DMS153 treated with DMSO at 0.1 percent for 48 hours (cell line): ENCODE measurements at regions not wholly inside any gene's neighbourhood (a gene's known extent, or its start where the extent isn't known, plus 50 kb on each side); places are given as distances from the start of the nearest gene placed in this dataset.

Source experiments
- DNase-seq: peaks from one replicate; lab custom pipeline; 2025; ENCODE audit not compliant: unreplicated experiment; lab: John Stamatoyannopoulos, UW

GRCh38 chr10:33565231-33565630, 230.8 kb upstream of the NRP1 start:
- DNase-seq = no peak

GRCh38 chr10:33559105-33559504, 224.6 kb upstream of the NRP1 start:
- DNase-seq = no peak

DNA sequence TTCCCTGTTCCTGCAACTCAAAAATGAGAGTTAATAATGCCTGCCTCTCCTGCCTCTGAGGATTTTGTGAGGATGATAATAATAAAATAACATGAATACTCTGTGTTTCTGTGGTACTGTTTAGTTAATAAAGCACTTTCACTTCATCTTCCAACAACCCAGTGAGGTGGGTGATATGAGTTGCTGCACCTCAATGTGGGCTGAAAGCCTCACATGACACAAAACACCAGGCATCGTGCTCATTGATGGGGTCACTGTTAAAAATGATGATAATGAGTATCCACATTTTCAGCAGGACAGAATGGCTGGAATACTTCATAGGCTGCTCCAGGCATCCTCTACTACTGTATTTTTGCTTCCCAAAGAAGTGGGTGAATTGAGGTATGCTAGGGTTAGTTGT, 222.8 kb upstream of the NRP1 start:
- no peak for DNase-seq

- no peak for DNase-seq
These were observed 222.2 kb upstream of the NRP1 start for GRCh38 chr10:33556620-33557019.

DNA sequence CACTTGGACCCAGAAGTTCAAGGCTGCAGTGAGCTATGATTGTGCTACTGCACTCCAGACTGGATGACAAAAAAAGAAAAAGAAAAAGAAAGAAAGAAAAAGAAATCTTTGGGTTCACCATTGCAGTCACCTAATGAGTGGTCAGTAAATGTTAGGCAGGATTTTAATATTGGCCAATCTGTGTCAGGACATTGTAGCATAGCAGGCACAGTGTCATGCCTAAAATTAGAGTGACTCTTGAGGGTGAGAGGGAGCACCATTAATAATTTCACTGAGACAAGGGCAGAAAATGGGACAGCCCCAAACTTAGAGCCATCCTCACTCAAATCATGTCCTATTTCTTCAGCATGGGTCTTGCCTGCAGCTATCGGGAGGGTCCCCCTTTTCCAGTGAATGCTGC, 221.6 kb upstream of the NRP1 start:
- DNase-seq = no peak

GRCh38 chr10:33553748-33554571, 219.5 kb upstream of the NRP1 start:
- DNase-seq = no peak

DNA sequence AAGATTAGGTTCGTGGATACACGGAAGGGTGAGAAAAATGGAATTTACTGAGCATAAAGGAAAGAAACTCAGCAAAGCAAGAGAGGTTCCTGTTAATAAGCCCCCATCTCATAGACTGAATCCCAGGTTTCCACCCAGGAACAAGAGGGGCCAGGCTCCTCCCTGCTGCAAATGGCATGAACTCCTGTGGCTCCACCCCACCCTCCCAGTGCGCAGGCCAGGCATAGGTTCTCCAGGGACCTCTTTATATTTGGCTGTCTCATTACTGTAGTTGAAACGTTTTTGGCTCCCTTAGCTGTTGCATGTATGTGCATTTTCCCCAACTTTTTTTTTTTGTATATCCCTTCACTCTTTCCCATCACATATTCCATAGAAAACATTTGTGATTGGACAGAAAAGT, 217.8 kb upstream of the NRP1 start:
- no peak for DNase-seq

- DNase-seq = no peak
These were observed 216.3 kb upstream of the NRP1 start for GRCh38 chr10:33550811-33551210.

GRCh38 chr10:33547976-33548375, 213.5 kb upstream of the NRP1 start:
- DNase-seq = no peak

DNA sequence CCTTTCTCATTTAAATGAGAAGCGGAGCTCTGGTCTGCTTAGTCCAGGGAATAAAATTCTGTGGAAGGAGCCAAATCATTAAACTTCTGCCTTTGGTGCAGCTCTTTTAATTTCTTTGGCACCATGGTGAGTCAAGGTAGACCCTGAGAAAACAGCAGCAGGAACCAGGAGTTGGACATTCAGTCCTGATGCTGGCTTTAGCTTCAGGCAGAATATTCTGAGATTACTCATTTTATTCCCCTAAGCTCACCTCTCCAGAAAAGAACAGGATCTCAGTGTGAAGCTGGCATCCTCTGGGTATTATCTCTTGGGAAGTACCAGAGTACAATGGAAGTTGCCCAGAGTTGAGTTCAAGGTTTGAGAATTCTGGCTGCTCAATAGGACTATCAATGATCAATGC, 211.6 kb upstream of the NRP1 start:
- no peak for DNase-seq

- DNase-seq = no peak
These were observed 208.5 kb upstream of the NRP1 start for GRCh38 chr10:33542752-33543505.

GRCh38 chr10:33539116-33539515, 204.6 kb upstream of the NRP1 start:
- DNase-seq = no peak

DNA sequence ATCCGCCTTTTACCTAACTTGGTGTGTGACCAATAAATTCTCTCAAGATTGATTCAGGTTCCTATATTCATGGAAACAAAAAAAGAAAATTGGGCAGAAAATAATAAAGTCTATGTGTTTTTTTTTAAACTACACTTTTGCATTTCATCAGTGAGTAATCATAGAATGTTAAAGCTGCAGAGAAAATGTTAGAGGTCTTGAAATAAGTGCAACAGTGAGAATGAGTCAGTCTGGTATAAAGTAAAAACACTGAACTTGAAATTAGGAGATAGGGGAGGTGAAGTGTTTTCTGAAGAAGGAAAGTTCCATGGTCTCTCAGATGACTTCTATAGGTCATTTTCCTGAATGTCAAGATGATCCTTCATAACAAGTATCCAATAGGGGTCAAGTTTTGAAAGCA, 202.6 kb upstream of the NRP1 start:
- no peak for DNase-seq

DNA sequence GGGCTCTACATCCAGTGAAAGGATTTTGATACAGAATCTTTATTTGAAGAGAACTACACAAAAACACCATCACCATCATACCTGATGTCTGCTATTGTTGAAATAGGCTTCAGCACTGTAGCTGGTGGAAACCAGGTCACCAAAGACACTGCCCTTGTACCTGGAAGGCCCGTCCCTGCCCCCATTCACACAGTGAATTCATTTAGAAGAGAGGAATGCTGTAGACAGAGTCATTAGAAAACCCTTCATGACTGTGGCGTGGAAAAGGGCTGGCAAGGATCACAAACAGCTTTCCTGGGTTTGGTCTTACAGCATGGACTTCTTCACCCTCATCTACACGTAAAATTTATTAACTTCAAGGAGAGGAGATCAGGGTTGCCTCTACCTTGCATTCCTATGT, 202.0 kb upstream of the NRP1 start:
- no peak for DNase-seq

DNA sequence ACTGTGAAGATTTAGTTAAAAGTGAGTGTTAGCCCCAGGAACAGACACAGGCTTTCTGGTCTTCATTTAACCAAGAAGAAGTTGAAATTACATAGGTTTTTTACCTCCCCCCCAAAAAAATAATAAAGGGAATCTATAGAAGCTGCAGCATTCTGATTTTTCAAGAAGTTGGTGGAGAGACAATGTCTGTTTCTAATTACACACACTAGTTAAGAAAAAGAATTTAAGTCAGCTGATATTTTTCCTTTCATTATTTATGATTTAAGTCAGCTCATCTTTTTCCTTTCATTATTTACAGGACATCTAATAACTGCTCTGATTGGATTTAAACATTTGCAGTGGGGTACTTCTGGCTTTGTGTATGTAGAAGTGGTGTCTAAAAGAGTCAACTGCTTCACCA, 201.4 kb upstream of the NRP1 start:
- no peak for DNase-seq

- no peak for DNase-seq
These were observed 199.9 kb upstream of the NRP1 start for GRCh38 chr10:33534416-33534815.

DNA sequence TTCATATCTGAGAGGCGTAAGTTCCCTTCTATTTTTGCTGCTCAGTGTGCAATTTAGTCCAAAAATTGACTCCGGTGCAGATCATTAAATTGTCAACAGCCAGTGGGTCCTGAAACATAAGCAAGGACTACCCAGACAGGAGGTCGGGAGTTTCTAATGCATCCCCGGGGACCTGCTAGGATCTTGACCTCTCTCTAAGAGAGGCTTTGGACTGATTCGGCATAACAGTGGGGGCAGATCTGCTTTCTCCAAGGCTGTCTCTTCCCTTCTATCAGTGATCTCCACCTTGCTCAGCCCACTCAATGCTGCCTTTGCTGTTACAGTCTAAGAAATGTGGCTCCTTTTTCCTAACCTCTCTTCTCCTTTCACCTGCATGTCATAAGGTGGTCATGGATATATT, 199.1 kb upstream of the NRP1 start:
- no peak for DNase-seq

DNA sequence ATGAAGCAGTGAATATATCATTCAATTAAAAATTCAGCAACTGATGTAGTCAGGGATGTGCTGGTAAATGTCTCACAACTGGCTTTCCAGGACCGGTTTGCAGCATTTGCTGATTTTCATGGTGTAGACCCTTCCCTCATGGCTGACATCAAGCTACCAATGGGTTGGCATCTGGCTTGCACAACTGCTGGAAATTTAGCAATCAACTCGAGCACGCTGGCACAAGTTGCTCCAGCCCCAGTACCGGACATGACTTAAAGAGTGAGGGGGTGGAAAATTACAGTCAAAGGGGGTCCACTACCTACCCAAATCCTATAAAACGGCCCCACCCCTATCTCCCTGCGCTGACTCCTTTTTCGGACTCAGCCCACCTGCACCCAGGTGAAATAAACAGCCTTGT, 198.4 kb upstream of the NRP1 start:
- no peak for DNase-seq

DNA sequence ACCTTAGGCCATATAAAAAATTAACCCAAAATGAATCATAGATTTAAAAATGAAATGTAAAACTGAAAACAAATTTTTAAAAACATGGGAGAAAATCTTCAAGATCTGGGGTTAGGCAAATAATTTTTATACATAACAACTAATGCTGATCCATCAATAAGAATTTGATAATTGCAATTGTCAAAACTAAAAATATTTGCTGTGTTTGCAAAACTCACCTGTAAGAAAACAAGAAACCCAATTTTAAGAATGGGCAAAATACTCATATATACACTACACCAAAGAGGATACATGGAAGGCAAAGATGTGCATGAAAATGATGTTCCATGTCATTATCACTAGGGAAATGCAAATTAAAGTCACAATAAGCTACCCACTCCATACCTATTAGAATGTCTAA, 194.8 kb upstream of the NRP1 start:
- DNase-seq = no peak

DNA sequence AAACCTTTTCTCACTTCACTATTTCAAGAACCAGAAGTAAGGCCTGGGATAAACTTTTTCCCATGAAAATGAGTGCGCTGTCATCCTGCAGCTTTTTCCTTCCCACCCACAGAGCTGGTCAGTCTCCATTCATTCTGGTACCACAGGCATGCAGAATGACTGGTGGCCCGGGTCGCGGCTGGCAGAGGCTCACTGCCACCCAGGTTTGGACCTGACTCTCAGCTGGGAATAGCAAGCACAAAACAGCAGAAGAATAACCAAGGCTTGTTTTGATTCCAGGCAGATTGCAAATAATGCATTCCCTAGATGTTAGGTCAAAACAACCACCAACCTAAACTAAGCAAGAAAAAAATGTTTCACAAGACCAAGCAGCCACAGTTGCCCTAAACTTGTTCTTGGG, 190.5 kb upstream of the NRP1 start:
- no peak for DNase-seq

- DNase-seq = no peak
These were observed 189.6 kb upstream of the NRP1 start for GRCh38 chr10:33524041-33524440.

GRCh38 chr10:33523236-33523792, 188.8 kb upstream of the NRP1 start:
- DNase-seq = no peak
